H1 (cell line): ENCODE measurements at regions not wholly inside any gene's neighbourhood (a gene's known extent, or its start where the extent isn't known, plus 50 kb on each side); places are given as distances from the start of the nearest gene placed in this dataset.

Experiments used
- CTCF ChIA-PET: fragments of 300-600 bp; sonication (Branson Sonifier 250); formaldehyde crosslinking; loops from one replicate; lab custom pipeline; 2021; ENCODE audit not compliant: partially characterized antibody; lab: Charles Lee
- POLR2A ChIA-PET: fragments of 300-600 bp; sonication (Branson Sonifier 250); formaldehyde crosslinking; loops from one replicate; lab custom pipeline; 2021; ENCODE audit warnings: inconsistent platforms; ENCODE audit not compliant: partially characterized antibody; lab: Charles Lee
- DNase-seq, 2 experiments: peaks; one replicate each; pipeline versions ENCODE4 v3.0.0 to v3.0.0-alpha.2; 2010 to 2022; ENCODE audit warnings: low spot score in 2 of 2, low read depth in 1 of 2, mixed read lengths in 1 of 2
- FAIRE-seq: peaks from 2 replicates; lab custom pipeline; 2011; peaks lifted over from hg19 to GRCh38; lab: Jason Lieb, UNC
- H2AFZ ChIP-seq: 2 replicates; pipeline ENCODE4 v1.8.1; 2012; ENCODE audit warnings: low read length, inconsistent platforms
- H2AK5ac ChIP-seq: 2 replicates; pipeline ENCODE4 v1.6.1; 2013; ENCODE audit warnings: low read depth, low read length
- H2BK120ac ChIP-seq: replicated peaks from 2 replicates; pipeline ENCODE3; 2013; ENCODE audit warnings: low read depth, low read length, inconsistent platforms
- H2BK12ac ChIP-seq: 2 replicates; pipeline ENCODE4 v1.6.1; 2013; ENCODE audit warnings: low read depth, low read length
- H2BK15ac ChIP-seq: 2 replicates; pipeline ENCODE4 v1.6.1; 2013; ENCODE audit warnings: low read length
- H2BK20ac ChIP-seq: 2 replicates; pipeline ENCODE4 v1.6.1; 2013; ENCODE audit warnings: low read length
- H2BK5ac ChIP-seq: 2 replicates; pipeline ENCODE4 v1.6.1; 2013; ENCODE audit warnings: low read depth, low read length
- H3K14ac ChIP-seq: 2 replicates; pipeline ENCODE4 v1.6.1; 2013; ENCODE audit warnings: inconsistent platforms; ENCODE audit not compliant: insufficient read length
- H3K18ac ChIP-seq: 2 replicates; pipeline ENCODE4 v1.6.1; 2013; ENCODE audit warnings: low read length; ENCODE audit errors: extremely low read depth
- H3K23ac ChIP-seq: 2 replicates; pipeline ENCODE4 v1.6.1; 2013; ENCODE audit warnings: inconsistent platforms; ENCODE audit not compliant: insufficient read length
- H3K23me2 ChIP-seq: 2 replicates; pipeline ENCODE4 v1.6.1; 2013; ENCODE audit warnings: low read depth, low read length
- H3K27ac ChIP-seq: 2 replicates; pipeline ENCODE4 v1.6.1; 2011; ENCODE audit warnings: low read depth, low read length, inconsistent platforms
- H3K27me3 ChIP-seq, 4 experiments: replicated peaks in 1 of 4; 1 replicate in 1 of 4; 2 replicates in 3 of 4; pipeline versions ENCODE4 v1.6.1 to v1.8.1; 2011 to 2013; ENCODE audit warnings: low read length in 3 of 4, mild to moderate bottlenecking in 3 of 4, inconsistent platforms in 2 of 4, mixed read lengths in 2 of 4, moderate library complexity in 1 of 4; ENCODE audit not compliant: control insufficient read depth in 3 of 4, insufficient read depth in 3 of 4; ENCODE audit errors: extremely low read depth in 1 of 4
- H3K36me3 ChIP-seq, 4 experiments: 2 replicates each; pipeline versions ENCODE4 v1.6.1 to v1.8.1; 2011 to 2013; ENCODE audit warnings: mild to moderate bottlenecking in 4 of 4, low read length in 3 of 4, moderate library complexity in 2 of 4, control low read depth in 1 of 4, inconsistent platforms in 1 of 4; ENCODE audit not compliant: insufficient read depth in 4 of 4, control insufficient read depth in 2 of 4
- H3K4ac ChIP-seq: replicated peaks from 2 replicates; pipeline ENCODE3; 2013; ENCODE audit warnings: low read length, low read depth, mixed read lengths, inconsistent platforms; ENCODE audit not compliant: insufficient read length
- H3K4me1 ChIP-seq, 4 experiments: replicated peaks in 1 of 4; 1 replicate in 1 of 4; 2 replicates in 3 of 4; pipeline versions ENCODE4 v1.6.1 to v1.8.1; 2011 to 2013; ENCODE audit warnings: low read length in 3 of 4, inconsistent platforms in 2 of 4, mixed read lengths in 1 of 4; ENCODE audit not compliant: insufficient read depth in 4 of 4, control insufficient read depth in 3 of 4
- H3K4me2 ChIP-seq, 2 experiments: 2 replicates each; pipeline versions ENCODE4 v1.6.1 to v1.8.1; 2011 to 2013; ENCODE audit warnings: low read depth in 2 of 2, low read length in 2 of 2, control low read depth in 1 of 2, inconsistent platforms in 1 of 2, mild to moderate bottlenecking in 1 of 2; ENCODE audit not compliant: insufficient read depth in 1 of 2
- H3K4me3 ChIP-seq, 4 experiments: fragments of 200-600, 300-600 bp in 1 of 4; sonication (generic), shearing (Covaris generic), sonication (Bioruptor Twin) in 1 of 4; 2 replicates each; pipeline versions ENCODE4 v1.5.1 to v1.8.1; 2011 to 2016; ENCODE audit warnings: low read length in 4 of 4, low read depth in 3 of 4, control low read depth in 2 of 4, inconsistent platforms in 2 of 4, mild to moderate bottlenecking in 2 of 4, mixed read lengths in 1 of 4, moderate library complexity in 1 of 4; ENCODE audit not compliant: insufficient read depth in 2 of 4; ENCODE audit errors: extremely low read depth in 1 of 4
- H3K56ac ChIP-seq: replicated peaks from 2 replicates; pipeline ENCODE3; 2013; ENCODE audit warnings: low read depth, mild to moderate bottlenecking, mixed read lengths, low read length, inconsistent platforms; ENCODE audit not compliant: insufficient read length
- H3K79me1 ChIP-seq: 2 replicates; pipeline ENCODE4 v1.6.1; 2013; ENCODE audit warnings: low read depth, low read length, control low read depth
- H3K79me2 ChIP-seq, 2 experiments: 2 replicates each; pipeline versions ENCODE4 v1.6.1 to v1.8.1; 2012 to 2013; ENCODE audit warnings: low read length in 2 of 2, mild to moderate bottlenecking in 2 of 2, inconsistent platforms in 1 of 2; ENCODE audit not compliant: insufficient read depth in 2 of 2, control insufficient read depth in 1 of 2
- H3K9ac ChIP-seq, 4 experiments: replicated peaks in 1 of 4; 1 replicate in 1 of 4; 2 replicates in 3 of 4; pipeline versions ENCODE4 v1.6.1 to v1.8.1; 2011 to 2013; ENCODE audit warnings: low read depth in 3 of 4, low read length in 3 of 4, control low read depth in 2 of 4, mild to moderate bottlenecking in 2 of 4, moderate library complexity in 2 of 4, inconsistent platforms in 1 of 4; ENCODE audit errors: extremely low read depth in 1 of 4
- H3K9me3 ChIP-seq, 2 experiments: 2 replicates each; pipeline versions ENCODE4 v1.6.1 to v1.8.1; 2012 to 2013; ENCODE audit warnings: mild to moderate bottlenecking in 2 of 2, moderate library complexity in 2 of 2, control low read depth in 1 of 2, inconsistent platforms in 1 of 2, low read depth in 1 of 2, low read length in 1 of 2, mixed read lengths in 1 of 2; ENCODE audit not compliant: insufficient read depth in 2 of 2
- H4K20me1 ChIP-seq, 2 experiments: replicated peaks in 1 of 2; 2 replicates each; pipeline versions ENCODE3 to v1.8.1; 2011 to 2013; ENCODE audit warnings: inconsistent platforms in 2 of 2, low read length in 2 of 2, mild to moderate bottlenecking in 1 of 2; ENCODE audit not compliant: insufficient read depth in 2 of 2, control insufficient read depth in 1 of 2
- H4K5ac ChIP-seq: 2 replicates; pipeline ENCODE4 v1.6.1; 2013; ENCODE audit warnings: low read length, low read depth, mixed read lengths, inconsistent platforms; ENCODE audit not compliant: insufficient read length
- H4K8ac ChIP-seq: 2 replicates; pipeline ENCODE4 v1.8.0; 2013; ENCODE audit warnings: mild to moderate bottlenecking, moderate library complexity, low read length, inconsistent platforms; ENCODE audit not compliant: insufficient read depth; ENCODE audit errors: extremely low read depth
- H4K91ac ChIP-seq: replicated peaks from 2 replicates; pipeline ENCODE3; 2013; ENCODE audit warnings: low read length, mixed read lengths, inconsistent platforms; ENCODE audit not compliant: insufficient read length
- BRCA1 ChIP-seq: IDR thresholded peaks from 2 replicates; pipeline ENCODE4 v1.6.1; 2012; ENCODE audit warnings: low read depth, low read length, improper control_type of control experiment
- CEBPB ChIP-seq: IDR thresholded peaks from 2 replicates; pipeline ENCODE4 v1.6.1; 2012; ENCODE audit warnings: low read depth, low read length
- CHD2 ChIP-seq: IDR thresholded peaks from 2 replicates; pipeline ENCODE4 v1.6.1; 2012; ENCODE audit warnings: low read length, improper control_type of control experiment
- E2F6 ChIP-seq: IDR thresholded peaks from 2 replicates; pipeline ENCODE4 v1.6.1; 2012; ENCODE audit warnings: inconsistent platforms
- EGR1 ChIP-seq: IDR thresholded peaks from 2 replicates; pipeline ENCODE4 v1.6.1; 2011; ENCODE audit warnings: low read depth, low read length, borderline replicate concordance
- HDAC6 ChIP-seq: IDR thresholded peaks from one replicate; pipeline ENCODE4 v1.7.1; 2012; ENCODE audit warnings: low read depth, mild to moderate bottlenecking, inconsistent platforms, low read length, moderate library complexity
- JUN ChIP-seq: IDR thresholded peaks from 2 replicates; pipeline ENCODE4 v1.6.1; 2011; ENCODE audit warnings: low read depth, mild to moderate bottlenecking, improper control_type of control experiment, low read length
- KDM1A ChIP-seq: fragments of 200-600, 300-600 bp; sonication (generic); IDR thresholded peaks from 2 replicates; pipeline ENCODE4 v1.7.1; 2016; ENCODE audit warnings: mild to moderate bottlenecking, low read length, borderline replicate concordance
- NANOG ChIP-seq: IDR thresholded peaks from 2 replicates; pipeline ENCODE4 v1.6.1; 2011; ENCODE audit warnings: low read length, low read depth, mild to moderate bottlenecking, inconsistent platforms; ENCODE audit not compliant: insufficient read depth, poor library complexity, severe bottlenecking
- NRF1 ChIP-seq: IDR thresholded peaks from 2 replicates; pipeline ENCODE4 v1.6.1; 2011; ENCODE audit warnings: mild to moderate bottlenecking, low read depth, low read length, improper control_type of control experiment
- PHF8 ChIP-seq: fragments of 200-600 bp; sonication (generic); conservative IDR thresholded peaks from 2 replicates; pipeline ENCODE4 v1.7.1; 2012; ENCODE audit warnings: low read depth, mild to moderate bottlenecking, inconsistent platforms, low read length, moderate library complexity
- RFX5 ChIP-seq: IDR thresholded peaks from 2 replicates; pipeline ENCODE4 v1.6.1; 2011; ENCODE audit warnings: low read depth, low read length, improper control_type of control experiment, borderline replicate concordance
- TAF7 ChIP-seq: optimal IDR thresholded peaks from 2 replicates; pipeline ENCODE3; 2011; ENCODE audit warnings: low read depth, mild to moderate bottlenecking, inconsistent platforms, low read length, moderate library complexity, borderline replicate concordance
- TBP ChIP-seq: IDR thresholded peaks from 2 replicates; pipeline ENCODE4 v1.6.1; 2011; ENCODE audit warnings: low read depth, low read length, improper control_type of control experiment
- WGBS, 2 experiments: shearing (Covaris generic) in 1 of 2; methylation state at CpG; one replicate each; pipeline versions ENCODE4 v1.1.6 to v1.1.7; 2013 to 2015; ENCODE audit warnings: low lambda C conversion rate in 2 of 2, mixed read lengths in 2 of 2, inconsistent platforms in 1 of 2, low coverage in 1 of 2, missing lambda C conversion rate in 1 of 2; ENCODE audit not compliant: insufficient replicate concordance in 2 of 2, insufficient coverage in 1 of 2, insufficient read length in 1 of 2; ENCODE audit errors: extremely low coverage in 1 of 2, missing lambda C conversion rate in 1 of 2; 5-methylcytosine and 5-hydroxymethylcytosine counted together

GRCh38 chrY:7723991-7724632, 812.6 kb upstream of the AMELY start:
- Histone ChIP-seq H3K18ac (no peak overlapping the region), H3K56ac (no peak overlapping the region), H3K27ac (no peak overlapping the region), H3K4ac (no peak overlapping the region), H4K5ac (no peak overlapping the region), H3K9ac (no peak overlapping the region), H4K91ac (no peak overlapping the region), H2AFZ (no peak overlapping the region), H4K20me1 (no peaks in the 10 kb centered on the region), H3K9me3 (no peaks in the 10 kb centered on the region), H2BK20ac (no peak overlapping the region), H3K79me1 (no peaks in the 10 kb centered on the region), H3K23ac (no peak overlapping the region), H3K79me2 (no peaks in the 10 kb centered on the region), H3K14ac (no peak overlapping the region), H2BK5ac (no peak overlapping the region), H2BK120ac (no peak overlapping the region), H2BK12ac (no peak overlapping the region), H3K23me2 (no peaks in the 10 kb centered on the region), H3K4me1 (no peaks in the 10 kb centered on the region), H2AK5ac (no peak overlapping the region), H3K4me3 (no peak overlapping the region), H2BK15ac (no peak overlapping the region), H3K36me3 (no peaks in the 10 kb centered on the region), H3K27me3 (no peaks in the 10 kb centered on the region), H4K8ac (no peak overlapping the region), H3K4me2 (no peak overlapping the region)
- WGBS, 2 experiments = 100% methylated on average over 1 of the region's 1 CpG; no CpG with 5 or more reads in 1 of the 2 experiments
- FAIRE-seq (no peak), DNase-seq (no peak)
- ChIA-PET POLR2A (no interaction called here), CTCF (interaction anchor here (1.4 kb wide), 1 partner anchor 12 kb away, joined by 3 read pairs; no protein-coding TSS in a partner anchor)
- TF ChIP-seq E2F6 = no peak
- TF ChIP-seq TBP = no peak
- no peak for TF ChIP-seq HDAC6
- no peak for TF ChIP-seq TAF7
- TF ChIP-seq JUN = no peak
- no peak for TF ChIP-seq RFX5
- no peak for TF ChIP-seq NANOG
- no peak for TF ChIP-seq PHF8
- TF ChIP-seq NRF1 = no peak
- no peak for TF ChIP-seq CEBPB
- TF ChIP-seq KDM1A = no peak
- no peak for TF ChIP-seq BRCA1
- TF ChIP-seq EGR1 = no peak
- no peak for TF ChIP-seq CHD2
